Omental fat pad (tissue), 3 donors: ENCODE measurements at regions not wholly inside any gene's neighbourhood (a gene's known extent, or its start where the extent isn't known, plus 50 kb on each side); places are given as distances from the start of the nearest gene placed in this dataset.

Experiments
- ATAC-seq: fragments of 150-250 bp; one replicate; pipeline ENCODE4 v1.9.1; 2016; ENCODE audit warnings: mild to moderate bottlenecking, moderate library complexity; ENCODE audit not compliant: low FRiP score
- DNase-seq: peaks from one replicate; pipeline ENCODE4 v3.0.0-alpha.2; 2019; ENCODE audit warnings: low spot score
- TF ChIP-seq, protein P1 (sequence below), 3 donors: fragments of 450-650 bp; IDR thresholded peaks; one replicate each; pipeline ENCODE4 v1.5.1; 2016 to 2017; ENCODE audit warnings: antibody characterized with exemption in 3 of 3, mild to moderate bottlenecking in 3 of 3, moderate library complexity in 2 of 3

DNA sequence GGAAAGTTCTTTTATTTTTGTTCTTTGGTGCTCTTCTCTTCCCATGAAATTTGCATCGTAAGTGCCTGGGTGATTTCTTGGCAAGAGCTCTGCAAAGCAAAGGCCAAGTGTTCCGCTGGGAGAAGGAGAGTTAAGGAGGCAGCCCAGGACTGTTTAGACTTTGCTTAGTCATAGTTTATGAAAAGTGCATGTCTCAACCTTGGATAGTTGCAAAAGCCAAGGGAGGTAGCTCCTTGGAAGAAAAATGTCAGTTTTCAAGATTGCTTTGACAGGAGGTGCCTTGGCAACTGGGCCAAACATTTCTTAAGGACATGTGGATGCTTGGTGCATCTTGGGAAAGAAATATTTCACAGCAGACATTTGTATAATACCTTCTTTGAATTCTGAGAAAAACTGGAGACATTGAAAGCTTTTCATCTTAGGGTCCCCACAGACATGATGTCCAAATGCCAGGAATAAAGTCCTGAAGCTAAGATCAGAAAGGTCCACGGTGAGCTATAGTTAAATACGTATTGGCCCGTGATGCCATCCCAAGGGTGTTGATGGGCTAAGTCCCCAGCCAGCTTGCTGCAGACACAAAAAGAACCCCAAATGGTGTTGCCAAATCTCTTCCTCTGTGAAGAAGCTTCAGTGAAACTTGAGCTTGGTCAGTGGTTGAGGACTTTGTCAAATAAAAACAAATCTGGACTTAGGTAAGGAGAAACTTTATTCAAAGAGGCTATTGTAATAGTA lies 96.3 kb upstream of the THUMPD2 start:
- no peak for DNase-seq
- TF ChIP-seq, protein P1, sequence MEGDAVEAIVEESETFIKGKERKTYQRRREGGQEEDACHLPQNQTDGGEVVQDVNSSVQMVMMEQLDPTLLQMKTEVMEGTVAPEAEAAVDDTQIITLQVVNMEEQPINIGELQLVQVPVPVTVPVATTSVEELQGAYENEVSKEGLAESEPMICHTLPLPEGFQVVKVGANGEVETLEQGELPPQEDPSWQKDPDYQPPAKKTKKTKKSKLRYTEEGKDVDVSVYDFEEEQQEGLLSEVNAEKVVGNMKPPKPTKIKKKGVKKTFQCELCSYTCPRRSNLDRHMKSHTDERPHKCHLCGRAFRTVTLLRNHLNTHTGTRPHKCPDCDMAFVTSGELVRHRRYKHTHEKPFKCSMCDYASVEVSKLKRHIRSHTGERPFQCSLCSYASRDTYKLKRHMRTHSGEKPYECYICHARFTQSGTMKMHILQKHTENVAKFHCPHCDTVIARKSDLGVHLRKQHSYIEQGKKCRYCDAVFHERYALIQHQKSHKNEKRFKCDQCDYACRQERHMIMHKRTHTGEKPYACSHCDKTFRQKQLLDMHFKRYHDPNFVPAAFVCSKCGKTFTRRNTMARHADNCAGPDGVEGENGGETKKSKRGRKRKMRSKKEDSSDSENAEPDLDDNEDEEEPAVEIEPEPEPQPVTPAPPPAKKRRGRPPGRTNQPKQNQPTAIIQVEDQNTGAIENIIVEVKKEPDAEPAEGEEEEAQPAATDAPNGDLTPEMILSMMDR (IDR thresholded peaks at IDR 0.05), result no peak

DNA sequence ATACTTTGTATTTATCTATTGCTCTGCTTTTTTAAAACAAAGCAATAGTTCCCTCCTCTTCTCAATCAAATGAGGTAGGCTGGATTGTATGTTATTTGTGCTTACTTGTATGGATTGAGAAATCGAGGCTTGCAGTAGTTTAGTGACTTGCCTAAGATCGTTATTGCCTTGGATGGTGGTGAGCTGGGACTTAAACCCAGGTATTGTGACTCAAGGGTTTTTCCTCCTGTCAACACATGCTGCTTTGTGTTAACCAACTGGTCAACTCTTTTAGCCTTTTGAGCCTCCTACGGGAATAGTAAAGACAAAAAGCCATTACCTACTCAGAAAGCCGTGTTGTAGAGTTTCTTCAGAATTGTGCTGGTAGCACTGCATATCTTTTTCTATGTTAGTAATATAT lies 95.2 kb upstream of the THUMPD2 start:
- DNase-seq, result no peak
- TF ChIP-seq, protein P1 (IDR thresholded peaks at IDR 0.05), result no peak
- no peak for ATAC-seq

More for the DNA sequence above, 96.3 kb upstream of the THUMPD2 start:
- ATAC-seq, result peak; percentile 99

DNA sequence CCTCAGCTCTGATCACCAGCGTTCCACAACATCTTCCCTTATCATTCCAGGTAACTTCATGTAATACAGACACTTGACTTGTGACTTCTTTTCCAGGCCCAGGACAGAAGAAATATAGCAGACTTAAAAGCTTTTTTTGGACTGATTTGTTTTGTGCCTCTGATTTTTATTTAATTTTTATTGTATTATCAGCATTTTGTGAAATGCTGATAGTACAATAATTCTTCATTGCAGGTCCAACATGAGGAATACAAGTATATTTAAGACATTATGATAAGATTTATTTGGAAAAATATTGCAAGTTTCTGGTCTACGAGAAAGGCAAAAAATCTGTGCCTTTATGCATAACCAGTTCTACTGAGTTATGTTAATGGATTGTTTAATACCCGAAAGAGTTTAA lies 94.5 kb upstream of the THUMPD2 start:
- TF ChIP-seq, protein P1 (IDR thresholded peaks at IDR 0.05), result no peak
- DNase-seq (no peak), ATAC-seq (no peak)

DNA sequence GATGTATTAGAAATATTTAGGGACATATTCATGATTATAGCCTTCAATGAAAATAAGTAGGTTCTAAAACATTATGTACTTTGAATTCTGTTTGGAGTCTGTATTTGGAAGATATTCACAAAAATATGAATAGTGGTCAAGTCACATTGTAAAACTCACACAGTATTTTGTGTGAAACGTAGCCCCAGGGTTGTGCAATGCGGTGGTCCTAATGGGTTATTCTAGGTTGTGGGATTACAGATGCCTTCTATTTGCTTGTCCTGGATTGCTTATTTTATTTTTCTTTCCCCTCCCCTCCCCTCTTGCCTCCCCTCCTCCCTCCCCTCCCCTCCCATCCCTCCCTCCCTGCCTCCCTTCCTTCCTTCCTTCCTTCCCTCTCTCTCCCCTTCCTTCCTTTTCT lies 93.7 kb upstream of the THUMPD2 start:
- DNase-seq, result no peak
- TF ChIP-seq, protein P1 (IDR thresholded peaks at IDR 0.05), result no peak
- no peak for ATAC-seq

DNA sequence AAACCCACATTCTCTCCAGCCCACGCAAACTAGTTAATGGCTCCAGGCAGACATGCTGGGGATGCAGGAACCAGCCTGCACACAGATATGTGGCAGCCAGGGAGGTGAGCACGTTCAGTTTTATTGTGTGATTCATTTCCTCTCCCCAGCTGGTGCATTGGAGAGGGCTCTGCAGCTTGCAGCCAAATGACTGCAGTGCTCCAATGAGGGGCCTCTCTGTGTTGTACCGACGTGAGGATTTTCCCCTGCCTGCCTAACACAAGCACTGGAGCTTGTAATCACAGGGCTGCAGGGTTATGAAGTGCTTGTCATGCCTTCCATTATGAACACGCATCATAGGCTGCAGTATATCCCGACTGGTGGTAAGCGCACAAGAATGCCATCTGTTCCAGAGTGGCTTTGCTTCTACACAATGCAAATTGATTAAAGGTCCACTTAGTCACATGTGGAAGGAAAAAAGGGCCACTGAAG lies 92.3 kb upstream of the THUMPD2 start:
- TF ChIP-seq, protein P1 (IDR thresholded peaks at IDR 0.05), result no peak
- DNase-seq, result no peak
- ATAC-seq, result no peak

DNA sequence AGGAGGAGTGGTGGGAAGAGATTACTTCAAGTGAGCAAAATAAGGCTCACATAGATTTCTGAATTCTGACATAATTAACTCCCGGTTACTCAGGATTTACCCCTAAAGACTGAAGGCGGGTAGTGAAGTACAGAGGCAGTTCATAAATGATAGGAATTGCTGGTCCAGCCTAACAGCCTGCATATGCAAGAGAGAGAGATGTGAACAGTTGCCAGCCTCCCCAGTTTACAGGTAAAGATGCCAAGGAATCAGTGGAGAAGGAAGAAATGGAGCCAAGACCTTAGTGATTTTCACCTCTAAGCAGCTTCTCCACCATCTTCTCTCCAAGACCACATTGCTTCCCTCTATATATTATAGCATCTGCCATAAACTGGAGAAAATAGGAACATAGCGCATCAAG lies 91.8 kb upstream of the THUMPD2 start:
- DNase-seq, result no peak
- TF ChIP-seq, protein P1 (IDR thresholded peaks at IDR 0.05), result no peak
- ATAC-seq, result no peak

DNA sequence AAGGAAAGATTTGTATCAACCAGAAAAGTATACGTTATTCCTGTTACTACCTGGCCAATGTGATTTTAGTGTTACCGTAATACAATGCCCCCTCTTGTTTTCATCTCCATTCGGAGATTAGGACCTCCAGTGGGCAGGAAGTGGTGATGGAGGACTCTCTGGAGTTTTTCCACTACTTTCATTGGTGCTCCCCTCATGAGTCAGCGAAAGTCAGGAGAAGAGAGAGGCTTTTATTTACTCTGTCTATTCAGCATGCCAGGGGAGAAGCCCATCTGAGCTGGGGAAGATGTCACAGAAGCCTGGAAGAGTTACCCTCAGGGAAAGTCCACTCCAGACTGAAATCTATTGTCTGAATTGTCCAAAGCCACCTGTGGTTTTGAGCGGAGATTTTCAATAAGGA lies 88.2 kb upstream of the THUMPD2 start:
- no peak for ATAC-seq
- DNase-seq, result no peak
- TF ChIP-seq, protein P1 (IDR thresholded peaks at IDR 0.05), result no peak
